HG03175 (cell line): ENCODE measurements at regions not wholly inside any gene's neighbourhood (a gene's known extent, or its start where the extent isn't known, plus 50 kb on each side); places are given as distances from the start of the nearest gene placed in this dataset.

Experiments used
- ATAC-seq: cut with Tn5 transposase; IDR thresholded peaks from one replicate; pipeline ENCODE4 v1.9.1; 2021; ENCODE audit warnings: mild to moderate bottlenecking, moderate library complexity; ENCODE audit not compliant: unreplicated experiment

DNA sequence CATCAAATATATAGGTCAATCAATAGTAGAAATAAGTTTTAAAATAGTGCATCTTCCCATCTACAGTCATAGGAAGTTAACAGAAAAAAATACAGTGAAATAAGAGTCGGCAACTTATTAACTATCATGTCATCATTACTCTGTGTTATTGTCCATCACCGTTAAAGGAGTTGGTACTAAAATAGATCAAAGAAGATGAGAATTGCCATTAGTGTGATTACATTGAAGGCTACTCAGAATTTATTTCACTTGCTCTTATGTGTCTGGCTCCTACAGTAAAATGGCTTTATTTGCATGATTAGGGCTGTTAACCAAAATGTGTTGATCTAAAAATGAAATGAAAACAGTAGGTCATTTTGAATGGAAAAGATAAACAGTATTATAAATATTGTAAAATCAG lies 162.5 kb upstream of the SLITRK1 start:
- ATAC-seq = no peak

DNA sequence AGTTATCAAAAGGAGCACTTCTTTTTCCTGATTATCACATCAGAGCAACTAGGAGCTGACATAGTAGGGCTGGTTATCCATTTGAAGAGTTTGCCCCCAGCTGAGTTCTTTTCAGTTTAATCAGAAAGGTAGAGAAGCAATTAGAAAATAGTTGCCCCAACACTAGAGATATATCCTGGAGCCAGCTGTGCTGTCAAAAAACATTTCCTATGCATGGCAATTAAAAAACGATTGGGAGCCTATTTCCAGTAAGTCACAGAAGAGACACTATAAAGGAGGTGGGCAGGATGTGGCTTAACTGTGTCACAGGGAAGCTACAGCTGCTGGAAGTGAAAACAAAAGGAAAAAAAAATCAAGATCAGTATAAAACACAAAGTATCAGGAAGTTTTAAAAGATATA lies 155.7 kb upstream of the SLITRK1 start:
- ATAC-seq = no peak

DNA sequence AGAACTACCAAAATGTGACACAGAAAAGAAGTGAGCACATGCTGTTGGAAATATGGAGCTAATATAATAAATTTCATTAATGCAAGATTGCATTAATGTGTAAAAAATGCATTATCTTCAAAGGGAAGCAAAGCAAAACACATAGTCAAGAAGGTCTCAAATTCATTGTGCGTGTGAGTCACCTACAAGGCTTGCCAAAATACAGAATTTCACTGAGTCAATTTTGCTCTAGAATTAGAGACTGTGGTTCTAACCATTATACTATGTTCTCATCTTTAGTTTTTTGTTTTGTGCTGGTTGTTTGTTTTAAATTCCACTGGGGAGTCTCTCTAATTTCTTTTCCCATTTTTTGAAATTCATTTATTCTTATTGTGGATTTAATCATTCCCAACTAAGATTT lies 149.8 kb upstream of the SLITRK1 start:
- no peak for ATAC-seq

- ATAC-seq = no peak
Measured at GRCh38 chr13:84031120-84031519, 148.8 kb upstream of the SLITRK1 start.

DNA sequence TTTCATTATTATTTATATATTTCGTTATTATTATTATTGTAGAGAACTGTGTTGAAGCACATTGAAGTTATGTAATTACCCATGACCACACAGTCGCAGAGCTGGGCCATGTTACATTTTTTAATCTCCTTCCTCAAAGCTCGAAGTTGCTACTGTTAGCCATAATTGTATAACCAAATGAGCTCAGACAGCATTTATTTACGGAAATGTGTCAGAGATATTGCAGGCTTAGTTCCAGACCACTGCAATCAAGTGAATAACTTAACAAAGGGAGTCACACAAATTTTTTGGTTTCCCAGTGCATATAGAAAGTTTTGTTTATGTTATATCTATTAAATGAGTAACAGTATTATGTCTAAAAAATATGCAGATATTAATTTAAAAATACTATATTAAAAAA lies 147.1 kb upstream of the SLITRK1 start:
- ATAC-seq = no peak

DNA sequence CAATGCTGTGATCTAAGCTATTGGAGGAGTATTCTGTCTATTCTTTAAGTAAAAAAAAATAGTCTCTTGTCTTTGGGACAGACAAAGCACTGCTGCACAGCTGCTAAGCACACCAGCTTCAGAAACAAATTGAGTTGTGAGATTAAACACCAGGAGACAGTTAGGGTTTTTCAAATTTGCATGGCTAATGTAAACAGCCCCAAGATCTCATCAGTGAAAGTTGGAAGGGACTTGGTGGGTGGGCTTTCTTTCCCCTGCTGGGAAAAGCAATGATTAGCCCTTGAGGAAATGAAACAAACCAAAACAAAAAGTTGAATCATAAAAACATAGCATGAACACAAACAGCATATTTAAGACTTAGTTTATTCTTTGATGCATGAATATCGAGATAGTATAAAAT lies 143.6 kb upstream of the SLITRK1 start:
- ATAC-seq = no peak

- ATAC-seq = no peak
Measured at GRCh38 chr13:83996415-83996814, 114.1 kb upstream of the SLITRK1 start.

- no peak for ATAC-seq
Measured at GRCh38 chr13:83995930-83996329, 113.7 kb upstream of the SLITRK1 start.

DNA sequence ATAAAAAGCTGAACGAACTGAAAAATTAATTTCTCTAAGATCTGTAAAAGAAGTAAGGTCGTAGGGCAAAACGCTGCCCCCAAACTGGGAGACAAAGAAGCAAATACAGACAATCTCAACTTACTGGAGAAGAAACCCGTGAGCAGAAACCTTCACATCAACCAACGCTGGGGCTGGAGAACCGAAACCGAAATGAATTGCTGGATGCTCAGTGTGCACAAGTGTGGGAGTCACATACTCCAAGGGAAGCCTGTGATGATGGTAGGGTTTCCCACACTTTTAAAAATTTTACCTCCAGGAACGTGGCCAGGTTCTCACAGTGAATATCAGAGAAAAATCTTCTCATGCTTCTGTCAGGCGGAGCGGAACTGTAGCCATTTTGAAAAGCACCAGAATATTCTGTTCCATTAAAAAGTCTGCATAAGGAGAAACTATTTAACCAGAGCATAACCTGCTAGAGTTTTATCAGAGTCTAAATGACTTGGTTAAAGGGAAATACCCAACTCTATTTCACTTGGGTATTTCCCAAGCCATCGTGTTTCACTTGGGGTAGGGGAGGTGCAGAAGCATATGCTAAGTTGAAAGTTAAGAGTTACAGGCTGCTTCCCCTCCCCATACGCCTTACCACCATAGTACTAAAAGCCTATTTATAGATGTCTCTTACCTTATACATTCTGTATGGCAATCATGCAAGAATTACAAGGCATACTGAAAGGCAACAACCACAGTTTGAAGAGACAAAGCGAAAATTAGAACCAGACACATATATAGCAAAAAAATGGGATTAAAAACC lies 110.5 kb upstream of the SLITRK1 start:
- no peak for ATAC-seq

GRCh38 chr13:83987394-83987793 lies 105.1 kb upstream of the SLITRK1 start:
- ATAC-seq = no peak

DNA sequence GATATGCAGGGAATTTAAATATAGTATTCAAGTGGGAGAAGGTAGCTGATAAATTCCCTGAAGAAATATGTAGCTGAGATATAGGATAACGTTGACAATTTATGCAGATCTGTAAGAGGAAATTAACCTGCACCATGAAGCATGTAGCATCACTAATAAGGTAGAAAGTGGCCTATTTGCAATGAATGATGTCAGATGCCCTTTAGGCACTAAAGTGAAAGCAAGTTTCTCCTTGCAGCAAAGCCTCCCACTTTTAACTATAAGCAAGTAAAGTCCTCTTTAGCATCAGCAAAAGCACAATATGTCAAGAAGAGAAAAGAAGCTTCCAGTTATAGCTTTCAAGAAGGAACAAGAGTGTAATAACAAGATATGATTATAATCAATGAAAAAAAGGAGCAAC lies 102.5 kb upstream of the SLITRK1 start:
- ATAC-seq = no peak

DNA sequence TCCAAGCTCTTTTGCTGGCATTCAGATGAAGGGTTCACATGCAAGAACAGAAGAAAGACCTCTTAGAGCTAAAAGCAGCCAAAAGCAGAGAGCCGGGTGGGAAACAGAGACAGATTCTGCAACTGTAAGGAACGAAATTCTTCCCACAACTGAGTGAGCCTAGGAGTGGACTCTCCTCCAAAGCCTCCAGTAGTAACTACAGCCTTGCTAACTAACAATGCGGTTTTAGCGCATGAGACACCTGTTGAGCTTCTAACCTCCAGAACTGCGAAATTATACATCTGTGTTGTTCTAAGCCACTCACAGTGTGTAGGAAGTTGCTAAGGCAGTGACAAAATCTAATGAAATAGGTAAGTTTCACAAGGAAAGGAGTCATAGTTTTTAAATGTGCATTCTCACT lies 98.1 kb upstream of the SLITRK1 start:
- no peak for ATAC-seq

GRCh38 chr13:83975655-83976165 lies 93.4 kb upstream of the SLITRK1 start:
- no peak for ATAC-seq

DNA sequence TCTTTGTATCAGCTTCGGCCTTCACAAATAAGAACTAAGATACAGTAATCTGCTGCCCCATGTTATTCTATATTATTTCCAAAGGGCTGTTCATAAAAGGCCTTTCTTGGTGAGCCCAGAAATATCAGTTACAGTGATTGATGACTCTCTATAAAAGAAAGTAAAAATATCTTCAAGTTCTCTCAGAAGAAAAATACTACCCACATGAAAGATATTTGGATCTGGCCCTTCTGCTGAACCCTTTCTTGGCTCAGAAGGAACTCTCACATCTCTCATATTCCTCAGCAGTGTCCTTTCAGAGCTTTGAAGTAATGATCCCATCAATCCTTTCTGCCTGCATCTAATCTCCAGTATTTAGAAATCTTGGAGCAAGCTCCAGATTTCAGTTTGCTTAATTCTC lies 76.3 kb upstream of the SLITRK1 start:
- no peak for ATAC-seq

DNA sequence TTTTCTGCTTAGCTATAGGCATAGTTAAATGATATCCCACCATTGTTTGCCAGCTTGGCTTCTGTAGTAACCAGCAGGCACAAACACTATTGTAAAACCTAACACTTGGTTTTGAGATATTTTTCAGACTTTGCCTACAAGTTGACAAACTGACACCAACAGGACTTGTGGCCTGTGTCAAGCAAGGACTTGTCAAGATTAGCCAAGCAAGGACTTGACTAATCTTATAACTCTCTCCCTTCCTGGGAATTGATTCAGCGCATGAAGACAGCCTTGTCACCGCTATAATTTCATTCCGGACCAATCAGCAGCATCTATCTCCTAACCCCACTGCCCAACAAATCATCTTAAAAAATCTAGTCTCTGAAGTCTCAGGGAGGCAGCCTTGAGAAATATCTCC lies 72.7 kb upstream of the SLITRK1 start:
- no peak for ATAC-seq

DNA sequence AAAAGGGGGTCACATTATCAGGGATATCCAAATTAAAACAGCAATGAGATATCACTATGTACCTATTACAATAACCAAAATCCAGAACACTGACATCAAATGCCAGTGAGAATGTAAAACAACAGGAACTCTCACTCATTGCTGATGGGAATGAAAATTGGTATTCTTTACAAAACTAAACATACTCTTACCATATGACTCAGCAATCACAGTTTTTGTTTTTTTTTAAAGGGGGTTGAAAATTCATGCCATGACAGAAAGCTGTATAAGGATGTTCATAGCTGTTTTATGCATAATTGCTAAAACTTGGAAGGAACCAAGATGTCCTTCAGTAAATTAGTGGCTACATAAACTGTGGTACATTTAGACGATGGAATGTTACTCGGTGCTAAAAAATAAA lies 71.6 kb upstream of the SLITRK1 start:
- ATAC-seq = no peak

DNA sequence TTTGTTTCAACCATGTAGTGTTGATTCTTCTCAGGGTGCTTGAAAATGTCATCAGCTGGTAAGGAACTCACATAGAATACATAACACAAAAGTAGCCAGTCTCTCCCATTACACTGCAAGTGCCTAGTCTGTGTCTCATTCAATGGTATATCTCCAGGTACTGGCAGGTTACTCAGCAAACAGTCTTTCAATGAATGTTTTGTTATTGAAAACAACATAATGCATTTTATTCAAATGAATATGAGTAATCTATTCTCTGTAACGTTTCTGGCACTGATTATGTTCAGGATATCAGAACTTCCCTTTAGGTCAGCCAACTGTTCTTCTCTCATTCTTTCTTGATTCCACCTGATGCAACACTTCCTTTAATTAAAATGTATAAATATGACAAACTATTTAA lies 68.0 kb upstream of the SLITRK1 start:
- ATAC-seq = no peak

DNA sequence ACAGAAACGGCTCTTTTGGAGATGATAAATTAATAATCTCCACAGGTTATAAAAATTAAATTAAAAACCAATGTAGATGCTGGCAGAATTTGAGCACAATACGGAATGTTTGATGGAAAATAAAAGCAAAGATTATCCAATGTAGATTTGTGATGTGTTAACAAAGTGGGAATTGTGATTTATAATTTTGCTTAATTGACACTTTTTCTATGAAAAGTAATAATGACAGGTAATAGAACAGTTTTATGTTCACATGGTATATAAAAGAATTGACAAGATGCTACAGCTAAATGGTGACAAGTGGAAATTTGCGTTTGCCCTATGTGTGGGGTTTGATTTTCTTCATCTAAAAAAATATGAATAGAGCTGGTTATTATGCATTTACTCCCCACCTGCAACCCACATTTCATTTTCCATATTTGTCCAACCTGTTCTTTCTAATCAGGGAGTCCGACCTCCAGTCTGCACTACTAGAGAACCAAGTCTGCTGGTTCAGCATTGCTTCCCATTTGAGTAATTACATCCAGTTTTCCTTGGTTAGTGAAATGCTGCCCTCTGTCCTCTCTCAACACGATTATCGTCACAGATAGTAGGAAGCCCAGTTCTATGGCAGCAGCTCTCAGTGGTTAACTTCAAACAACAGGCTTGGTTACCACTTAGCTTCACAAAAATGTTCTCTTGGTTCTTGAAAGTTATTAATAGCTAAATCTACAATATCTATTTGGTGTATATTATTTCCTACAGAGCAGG lies 61.4 kb upstream of the SLITRK1 start:
- no peak for ATAC-seq

- ATAC-seq = no peak
Measured at GRCh38 chr13:83941701-83942335, 59.5 kb upstream of the SLITRK1 start.

DNA sequence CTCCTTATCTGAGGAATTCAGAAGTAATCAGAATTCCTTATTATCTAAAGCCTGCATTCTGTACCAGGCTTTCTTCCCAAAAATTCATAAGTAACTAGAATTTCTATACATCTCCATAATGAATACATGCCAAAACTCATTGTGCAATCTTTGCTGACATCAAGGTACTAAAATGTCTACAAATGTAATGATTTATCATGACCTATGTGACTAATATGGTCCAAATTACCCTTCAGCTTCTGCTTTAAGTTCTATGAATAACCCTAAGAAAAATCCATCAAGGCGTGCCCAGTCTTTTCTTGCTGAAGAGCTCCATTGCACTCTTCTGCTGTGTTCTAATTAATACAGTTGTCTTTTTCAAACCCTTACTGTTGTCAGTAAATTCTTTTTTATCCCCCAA lies 58.5 kb upstream of the SLITRK1 start:
- no peak for ATAC-seq

DNA sequence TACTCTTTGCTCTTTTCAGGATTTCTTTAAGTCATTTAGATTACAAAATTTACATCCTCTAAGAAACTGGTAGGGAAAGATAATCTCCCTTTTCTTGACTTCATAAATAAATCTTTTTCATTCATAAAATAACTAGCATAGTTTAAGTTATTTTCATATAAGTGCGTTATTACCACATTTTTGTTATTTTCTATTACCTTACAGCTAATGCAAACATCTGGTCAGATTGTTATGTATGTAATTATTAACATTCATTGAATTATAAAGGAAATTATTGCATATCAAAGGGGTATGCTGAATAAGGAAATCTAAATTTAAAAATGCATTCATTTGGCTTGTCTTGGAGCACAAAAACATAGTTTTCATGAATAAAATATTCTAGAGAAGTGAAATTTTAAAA lies 55.3 kb upstream of the SLITRK1 start:
- no peak for ATAC-seq

DNA sequence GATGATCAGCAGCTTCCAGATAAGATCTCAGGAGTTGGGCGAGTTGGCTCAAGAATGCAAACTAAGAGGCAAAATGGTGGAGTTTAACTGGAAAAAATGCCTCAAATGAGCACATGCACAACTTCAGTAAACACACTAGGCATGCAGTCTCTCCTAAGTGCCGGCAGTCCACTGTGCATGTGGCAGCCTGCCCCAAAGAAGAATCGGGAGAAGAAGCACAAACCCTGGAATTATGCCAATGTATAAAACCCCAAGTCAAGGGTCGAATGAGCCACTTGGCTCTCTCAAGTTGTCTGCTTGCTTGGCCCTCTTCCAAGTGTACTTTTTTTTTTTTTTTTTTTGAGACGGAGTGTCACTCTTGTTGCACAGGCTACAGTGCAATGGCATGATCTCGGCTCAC lies 53.3 kb upstream of the SLITRK1 start:
- no peak for ATAC-seq
